Transverse colon (tissue), 4 donors: ENCODE measurements at regions not wholly inside any gene's neighbourhood (a gene's known extent, or its start where the extent isn't known, plus 50 kb on each side); places are given as distances from the start of the nearest gene placed in this dataset.

Experiments
- EP300 ChIP-seq: sonication (generic); formaldehyde crosslinking; IDR thresholded peaks from one replicate; pipeline ENCODE4 v1.6.1; 2017; ENCODE audit warnings: antibody characterized with exemption, low read depth
- POLR2A ChIP-seq: fragments of 450-650 bp; IDR thresholded peaks from one replicate; pipeline ENCODE4 v1.6.1; 2016; ENCODE audit warnings: antibody characterized with exemption, mild to moderate bottlenecking, moderate library complexity
- POLR2AphosphoS5 ChIP-seq, 3 donors: sonication (generic); formaldehyde crosslinking; IDR thresholded peaks; one replicate each; pipeline ENCODE4 v1.6.1; 2016; ENCODE audit warnings: antibody characterized with exemption in 3 of 3
- TF ChIP-seq, protein P1 (sequence below), 5 experiments: fragments of 200-600 bp in 3 of 5; fragments of 450-650 bp in 2 of 5; sonication (generic) in 3 of 5; IDR thresholded peaks; 1 replicate in 2 of 5; 2 replicates in 3 of 5; pipeline ENCODE4 v1.5.1; 2016 to 2017; ENCODE audit warnings: antibody characterized with exemption in 5 of 5, inconsistent platforms in 3 of 5, mild to moderate bottlenecking in 2 of 5, moderate library complexity in 1 of 5

DNA sequence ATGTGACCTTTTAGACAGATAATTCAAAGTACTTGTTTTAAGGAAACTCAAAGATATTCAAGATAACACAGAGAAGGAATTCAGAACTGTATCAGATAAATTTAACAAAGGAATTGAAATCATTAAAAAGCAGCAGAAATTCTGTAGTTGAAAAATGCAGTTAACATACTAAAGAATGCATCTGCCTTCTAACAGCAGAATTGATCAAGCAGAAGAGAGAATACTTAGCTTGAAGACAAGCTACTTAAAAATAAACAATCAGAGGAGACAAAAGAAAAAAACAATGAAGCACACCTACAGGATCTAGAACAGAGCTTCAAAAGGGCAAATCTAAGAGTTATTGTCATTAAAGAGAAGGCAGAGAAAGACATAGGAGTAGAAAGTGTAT lies 123.0 kb upstream of the TET2 start:
- TF ChIP-seq EP300 (no peak), POLR2AphosphoS5 (IDR thresholded peaks at IDR 0.05) (no peak), POLR2A (no peak)
- TF ChIP-seq, protein P1, sequence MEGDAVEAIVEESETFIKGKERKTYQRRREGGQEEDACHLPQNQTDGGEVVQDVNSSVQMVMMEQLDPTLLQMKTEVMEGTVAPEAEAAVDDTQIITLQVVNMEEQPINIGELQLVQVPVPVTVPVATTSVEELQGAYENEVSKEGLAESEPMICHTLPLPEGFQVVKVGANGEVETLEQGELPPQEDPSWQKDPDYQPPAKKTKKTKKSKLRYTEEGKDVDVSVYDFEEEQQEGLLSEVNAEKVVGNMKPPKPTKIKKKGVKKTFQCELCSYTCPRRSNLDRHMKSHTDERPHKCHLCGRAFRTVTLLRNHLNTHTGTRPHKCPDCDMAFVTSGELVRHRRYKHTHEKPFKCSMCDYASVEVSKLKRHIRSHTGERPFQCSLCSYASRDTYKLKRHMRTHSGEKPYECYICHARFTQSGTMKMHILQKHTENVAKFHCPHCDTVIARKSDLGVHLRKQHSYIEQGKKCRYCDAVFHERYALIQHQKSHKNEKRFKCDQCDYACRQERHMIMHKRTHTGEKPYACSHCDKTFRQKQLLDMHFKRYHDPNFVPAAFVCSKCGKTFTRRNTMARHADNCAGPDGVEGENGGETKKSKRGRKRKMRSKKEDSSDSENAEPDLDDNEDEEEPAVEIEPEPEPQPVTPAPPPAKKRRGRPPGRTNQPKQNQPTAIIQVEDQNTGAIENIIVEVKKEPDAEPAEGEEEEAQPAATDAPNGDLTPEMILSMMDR (IDR thresholded peaks at IDR 0.05), result no peak
